GM21515 (cell line): ENCODE measurements at regions not wholly inside any gene's neighbourhood (a gene's known extent, or its start where the extent isn't known, plus 50 kb on each side); places are given as distances from the start of the nearest gene placed in this dataset.

Source experiments
- ATAC-seq: cut with Tn5 transposase; IDR thresholded peaks from one replicate; pipeline ENCODE4 v1.9.1; 2021; ENCODE audit not compliant: unreplicated experiment

DNA sequence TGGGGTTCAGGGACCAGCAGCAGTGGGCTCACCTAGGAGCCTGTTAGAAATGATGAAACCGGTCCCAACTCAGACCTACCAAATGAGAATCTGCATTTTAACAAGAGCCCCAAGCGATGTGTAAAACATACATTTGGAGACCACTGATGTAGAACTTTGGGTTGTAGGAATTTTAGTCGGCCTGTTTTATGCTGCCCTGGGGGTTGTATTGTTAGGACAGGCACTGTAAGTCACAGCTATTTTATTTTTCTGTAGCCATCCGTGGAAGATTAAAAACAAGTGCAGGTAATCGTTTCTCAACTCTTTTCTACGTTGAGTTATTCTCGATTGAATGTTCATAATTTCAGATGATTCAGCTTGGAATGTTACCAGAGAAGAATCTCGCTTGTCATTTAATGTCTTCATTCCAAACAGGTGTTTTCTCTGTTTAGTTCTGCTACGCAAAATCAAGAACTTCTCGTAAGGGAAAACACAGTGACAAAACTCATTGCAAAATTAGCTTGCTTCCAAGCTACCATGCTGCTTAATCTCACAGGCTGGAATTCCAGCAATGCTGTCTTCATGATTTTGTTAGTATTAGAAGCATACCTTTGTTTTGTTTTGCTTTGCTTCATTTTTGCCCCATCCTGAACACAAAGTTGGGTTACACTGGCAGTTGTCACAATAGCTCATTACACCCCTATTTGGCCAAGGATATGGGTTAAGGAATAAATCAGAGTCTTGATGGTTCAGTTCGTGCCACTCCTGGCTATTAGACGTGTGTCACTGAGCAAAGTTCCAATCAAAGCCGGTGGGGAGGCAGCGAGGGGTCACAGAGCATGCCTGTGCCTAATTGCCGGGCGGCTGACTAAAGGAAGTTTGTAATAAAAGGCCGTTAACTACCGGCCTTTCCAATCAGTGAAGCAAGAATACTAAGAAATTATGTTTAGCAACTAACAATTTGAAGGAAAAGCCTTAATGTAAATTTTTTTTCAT lies 676.9 kb downstream of the GATA3 start:
- ATAC-seq: no peak

DNA sequence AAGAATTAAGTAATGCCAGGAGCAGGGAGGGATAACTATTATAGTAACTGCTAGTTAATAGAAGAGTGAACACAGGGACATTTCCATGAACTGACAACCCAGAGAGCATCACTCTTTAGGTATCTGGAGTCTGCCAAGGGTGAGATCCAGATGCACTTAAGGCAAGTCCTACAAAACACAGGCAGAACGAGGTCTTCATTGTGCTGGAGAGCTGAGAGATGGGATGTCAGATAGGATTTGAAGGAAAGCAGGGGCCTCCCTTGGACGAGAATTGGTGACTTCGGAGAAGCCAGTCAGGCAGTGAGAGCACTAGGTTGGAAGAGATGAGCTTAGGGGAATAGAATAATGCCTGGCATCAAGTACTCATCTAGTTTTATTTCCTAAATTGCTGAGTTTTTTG lies 684.5 kb downstream of the GATA3 start:
- ATAC-seq: no peak

DNA sequence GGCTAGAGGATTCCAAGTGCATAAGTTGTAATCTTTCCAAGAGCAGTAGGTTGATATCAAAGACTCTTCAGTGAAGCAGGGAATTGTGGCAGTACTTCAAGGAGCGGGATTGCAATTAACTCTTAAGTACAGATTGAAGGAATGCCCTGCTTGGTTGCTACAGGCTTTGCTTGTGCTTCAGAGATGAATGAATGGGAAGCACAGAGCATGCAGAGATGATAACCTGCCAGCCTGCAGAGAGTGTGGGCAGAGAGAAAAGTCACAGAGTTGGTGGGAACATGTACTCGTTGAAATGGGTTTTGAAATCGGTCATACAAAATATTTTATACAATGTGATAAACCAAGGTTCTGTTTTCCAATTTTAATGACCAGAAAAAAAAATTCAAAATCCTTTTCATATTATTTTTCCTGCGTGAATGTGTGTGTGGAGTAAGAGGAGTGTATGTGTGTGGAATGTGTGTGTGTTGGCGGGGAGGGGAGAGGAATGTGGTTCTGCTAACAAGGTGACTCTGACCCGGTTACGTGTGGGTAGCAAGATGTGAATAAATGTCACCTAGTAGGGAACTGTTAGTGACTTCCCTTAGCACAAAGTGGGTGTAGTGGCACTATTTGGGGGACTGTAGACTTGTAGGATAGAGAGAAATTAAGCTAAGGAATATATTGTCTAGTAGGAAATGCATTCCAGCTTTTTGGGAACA lies 697.8 kb downstream of the GATA3 start:
- ATAC-seq: no peak

- ATAC-seq: no peak
Observed at GRCh38 chr10:8758029-8758428, 703.5 kb downstream of the GATA3 start.

DNA sequence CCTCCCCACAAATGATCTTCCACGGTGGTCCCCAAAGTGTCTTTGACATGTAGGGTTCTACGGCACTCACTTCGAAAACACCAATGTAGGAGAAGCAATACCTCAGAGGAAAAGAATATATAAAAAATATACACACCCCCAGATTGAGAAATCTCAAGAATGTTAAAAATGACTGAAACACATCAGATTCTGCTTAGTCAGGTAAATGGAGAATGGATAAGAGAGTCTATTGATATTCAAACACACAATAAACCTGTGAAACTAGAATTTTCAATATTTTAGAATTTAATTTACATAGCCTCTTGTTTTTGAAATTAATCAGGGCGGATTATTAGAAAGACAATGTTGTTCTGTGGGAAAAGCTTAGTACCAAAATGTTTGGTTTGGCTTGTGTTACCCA lies 712.4 kb downstream of the GATA3 start:
- ATAC-seq: no peak

GRCh38 chr10:8767591-8767990 lies 713.1 kb downstream of the GATA3 start:
- ATAC-seq: no peak

GRCh38 chr10:8768341-8768740 lies 713.9 kb downstream of the GATA3 start:
- no peak for ATAC-seq

DNA sequence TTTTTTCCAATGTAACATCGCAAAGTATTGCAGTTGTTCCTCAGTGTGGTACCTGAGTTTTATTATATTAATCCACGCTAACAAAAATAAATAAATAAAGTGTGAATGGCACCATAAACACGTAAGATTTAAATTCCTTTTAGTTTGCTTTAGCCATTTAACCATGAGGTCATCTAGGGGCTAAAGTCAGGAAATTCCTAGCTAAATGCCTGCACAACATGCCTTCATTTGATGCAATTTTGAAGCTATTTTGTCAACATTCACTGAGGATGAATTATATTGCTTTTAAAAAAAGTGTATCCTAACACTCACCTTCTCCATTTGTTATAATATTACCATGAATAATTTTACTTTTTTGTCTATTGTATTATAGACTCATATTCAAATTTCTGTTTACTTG lies 714.4 kb downstream of the GATA3 start:
- ATAC-seq: no peak

DNA sequence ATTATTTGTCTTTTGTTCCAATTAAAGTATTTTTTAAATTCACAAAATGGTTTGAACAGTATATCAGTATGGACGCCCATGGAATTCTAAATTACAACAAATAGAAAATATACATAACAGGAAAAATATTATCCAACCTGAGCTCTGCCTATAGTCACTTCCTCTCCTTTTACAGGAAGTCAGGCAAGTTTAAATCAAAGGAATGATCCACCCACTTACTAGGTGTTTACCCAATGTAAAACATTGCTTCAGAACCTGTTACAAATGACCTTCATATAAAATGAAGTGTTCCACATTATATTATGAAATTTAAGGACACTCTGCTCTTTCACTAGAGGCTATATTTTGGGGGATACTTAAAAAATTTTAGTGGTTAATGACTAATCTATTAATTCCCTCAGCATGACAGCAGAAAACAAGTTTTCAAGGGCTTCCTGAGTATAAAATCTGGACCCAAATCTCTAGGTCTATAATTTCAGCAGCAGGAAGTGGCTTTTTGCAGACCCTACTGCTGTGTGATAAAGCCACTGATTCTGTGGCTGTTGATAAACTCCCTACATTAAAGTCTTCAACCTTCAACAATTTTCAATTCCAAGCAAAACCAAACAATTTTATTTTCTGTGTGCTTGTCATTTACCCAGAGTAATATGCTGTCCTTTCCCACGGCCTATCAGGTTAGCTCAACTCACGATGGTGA lies 722.6 kb downstream of the GATA3 start:
- ATAC-seq: no peak

- no peak for ATAC-seq
Observed at GRCh38 chr10:8778713-8779112, 724.2 kb downstream of the GATA3 start.

- no peak for ATAC-seq
Observed at GRCh38 chr10:8787649-8788048, 733.2 kb downstream of the GATA3 start.

DNA sequence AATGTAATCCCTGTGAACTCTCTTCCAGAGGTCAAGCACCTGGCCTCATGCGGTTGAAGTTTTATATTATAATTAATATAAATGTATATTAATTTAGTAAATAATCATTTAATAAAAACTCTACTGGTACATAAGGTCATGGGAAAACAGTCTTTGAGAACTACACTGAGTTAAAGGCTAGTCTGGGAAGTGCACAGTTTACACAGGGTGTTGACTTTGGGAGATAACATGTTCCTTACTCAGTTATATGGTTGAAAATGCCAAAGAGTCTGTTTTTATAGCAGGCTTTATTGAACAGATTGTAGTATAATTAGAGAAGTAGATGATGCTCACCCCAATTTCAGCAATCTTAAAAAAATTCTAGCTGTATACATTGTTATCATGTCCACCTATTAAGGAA lies 735.9 kb downstream of the GATA3 start:
- no peak for ATAC-seq

GRCh38 chr10:8794860-8795259 lies 740.4 kb downstream of the GATA3 start:
- no peak for ATAC-seq

DNA sequence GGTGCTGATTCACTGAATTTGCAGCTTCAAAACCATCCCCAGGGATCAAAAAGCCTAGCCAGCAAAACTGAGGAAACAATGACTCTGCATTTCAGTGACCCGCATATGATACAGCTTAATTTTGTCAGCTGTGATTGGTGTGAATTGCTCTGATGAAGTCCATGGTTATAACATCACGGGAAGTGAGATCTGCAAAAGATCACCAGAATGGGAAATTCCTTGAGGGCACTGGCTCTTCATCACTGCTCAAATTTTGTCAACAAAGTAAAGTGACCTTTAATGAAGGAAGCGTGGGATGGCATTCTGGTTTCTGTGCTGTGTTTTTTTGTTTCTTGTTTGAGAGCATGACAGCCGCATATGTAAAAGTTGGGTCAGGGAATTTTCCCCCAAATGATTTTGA lies 745.9 kb downstream of the GATA3 start:
- ATAC-seq: no peak

- no peak for ATAC-seq
Observed at GRCh38 chr10:8803992-8804391, 749.5 kb downstream of the GATA3 start.

DNA sequence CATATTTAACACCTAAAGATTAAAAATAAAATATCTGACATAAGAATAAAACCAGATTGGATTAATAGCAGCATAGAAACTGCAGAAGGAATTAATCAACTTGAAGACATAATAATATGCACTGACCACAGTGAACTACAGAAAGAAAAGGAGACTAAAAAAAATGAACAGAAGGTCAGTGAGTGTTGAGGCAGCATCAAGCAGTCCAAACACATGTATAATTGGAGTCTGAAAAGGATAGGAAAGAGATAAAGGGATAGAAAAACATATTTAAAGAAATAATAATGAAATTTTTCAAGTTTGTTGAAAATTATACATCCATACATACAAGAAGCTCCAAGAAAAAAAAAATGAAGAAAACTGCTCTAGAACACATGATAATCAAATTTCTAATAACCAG lies 756.2 kb downstream of the GATA3 start:
- no peak for ATAC-seq

- no peak for ATAC-seq
Observed at GRCh38 chr10:8811201-8811600, 756.7 kb downstream of the GATA3 start.

GRCh38 chr10:8815969-8816368 lies 761.5 kb downstream of the GATA3 start:
- ATAC-seq: no peak

DNA sequence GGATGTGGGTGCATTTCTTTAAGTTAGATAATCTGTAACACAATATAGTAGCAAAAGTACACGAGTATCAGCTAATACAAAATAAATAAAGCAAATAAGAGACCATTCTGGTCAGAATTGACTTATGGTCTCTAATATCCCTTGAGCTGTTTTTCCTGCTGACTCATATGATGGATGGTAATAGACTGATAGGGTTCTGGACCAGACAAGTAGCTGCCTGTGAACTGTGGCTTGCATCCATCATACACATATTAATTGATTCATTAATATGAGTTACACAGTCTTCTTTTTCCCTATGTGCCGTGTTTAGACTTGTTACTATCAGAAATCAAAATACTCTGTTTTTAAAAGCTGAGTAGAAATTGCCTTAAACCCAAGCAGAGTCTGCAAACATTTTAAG lies 762.8 kb downstream of the GATA3 start:
- no peak for ATAC-seq

- ATAC-seq: no peak
Observed at GRCh38 chr10:8825611-8826010, 771.1 kb downstream of the GATA3 start.

- no peak for ATAC-seq
Observed at GRCh38 chr10:8829592-8829991, 775.1 kb downstream of the GATA3 start.

DNA sequence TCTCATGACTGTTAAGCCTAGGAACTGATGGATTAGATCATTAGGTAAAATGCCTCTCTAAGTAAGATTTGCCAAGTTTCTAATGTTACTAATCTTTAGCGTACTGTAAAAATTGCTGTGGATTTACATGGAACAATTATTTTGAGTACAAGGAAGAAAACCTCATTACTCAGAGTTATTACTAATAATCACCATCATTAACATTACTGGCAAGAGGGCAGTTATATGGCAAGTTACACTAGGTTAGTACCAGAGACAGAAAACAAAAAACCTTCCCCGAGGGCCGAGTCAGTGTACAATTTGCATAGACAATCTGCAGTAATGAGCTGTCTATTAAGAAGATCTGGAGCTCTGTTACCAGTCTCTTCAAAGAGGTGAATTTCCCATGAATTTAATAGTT lies 775.6 kb downstream of the GATA3 start:
- ATAC-seq: no peak
